ENCODE measurements at regions not wholly inside any gene's neighbourhood (a gene's known extent, or its start where the extent isn't known, plus 50 kb on each side); places are given as distances from the start of the nearest gene placed in this dataset.

- Histone ChIP-seq H3K27ac (no peak overlapping the region), H3K9me3 (no peaks in the 10 kb centered on the region), H3K4me3 (no peak overlapping the region), H3K27me3 (no peaks in the 10 kb centered on the region), H3K4me1 (no peaks in the 10 kb centered on the region), H3K36me3 (no peaks in the 10 kb centered on the region)
- WGBS, 2 donors, result 82 to 89% methylated on average over 2 of the region's 2 CpGs
- FAIRE-seq, result no peak
- no peak for DNase-seq
- no peak for TF ChIP-seq CTCF (IDR thresholded peaks at IDR 0.05)
- ATAC-seq, result no peak
- intact Hi-C loops (cut with DNase I), result no loop called here
These were observed 521.7 kb upstream of the FZD8 start for GRCh38 chr10:36163827-36164226.

GRCh38 chr10:36157486-36157885 is 515.4 kb upstream of the FZD8 start:
- FAIRE-seq, result no peak
- Histone ChIP-seq H3K4me3 (no peak overlapping the region), H3K4me1 (no peaks in the 10 kb centered on the region), H3K27ac (no peak overlapping the region), H3K36me3 (no peaks in the 10 kb centered on the region), H3K9me3 (no peaks in the 10 kb centered on the region), H3K27me3 (no peaks in the 10 kb centered on the region)
- intact Hi-C loops (cut with DNase I), result no loop called here
- 52 to 72% methylated on average over 3 of the region's 3 CpGs for WGBS, 2 donors
- no peak for ATAC-seq
- TF ChIP-seq CTCF (IDR thresholded peaks at IDR 0.05), result no peak
- DNase-seq, result no peak

- intact Hi-C loops (cut with DNase I), result no loop called here
- no peak for FAIRE-seq
These were observed 506.1 kb upstream of the FZD8 start for GRCh38 chr10:36148207-36148606.

GRCh38 chr10:36147529-36147928 is 505.4 kb upstream of the FZD8 start:
- Histone ChIP-seq H3K4me3 (no peak overlapping the region), H3K36me3 (no peaks in the 10 kb centered on the region), H3K4me1 (no peaks in the 10 kb centered on the region), H3K9me3 (no peaks in the 10 kb centered on the region), H3K27ac (no peak overlapping the region), H3K27me3 (no peaks in the 10 kb centered on the region)
- TF ChIP-seq CTCF (IDR thresholded peaks at IDR 0.05), result no peak
- DNase-seq (no peak), ATAC-seq (no peak), FAIRE-seq (no peak)
- intact Hi-C loops (cut with DNase I), result no loop called here

More at GRCh38 chr10:36148207-36148606, 506.1 kb upstream of the FZD8 start:
- no peak for ATAC-seq
- WGBS, 2 donors, result 88 to 96% methylated on average over 1 of the region's 1 CpG
- Histone ChIP-seq H3K4me1 (no peaks in the 10 kb centered on the region), H3K36me3 (no peaks in the 10 kb centered on the region), H3K4me3 (no peak overlapping the region), H3K27ac (no peak overlapping the region), H3K27me3 (no peaks in the 10 kb centered on the region), H3K9me3 (no peaks in the 10 kb centered on the region)
- no peak for TF ChIP-seq CTCF (IDR thresholded peaks at IDR 0.05)
- no peak for DNase-seq

GRCh38 chr10:36141856-36142560 is 499.9 kb upstream of the FZD8 start:
- 63 to 76% methylated on average over 7 of the region's 7 CpGs for WGBS, 2 donors
- no peak for FAIRE-seq
- no peak for TF ChIP-seq CTCF (IDR thresholded peaks at IDR 0.05)
- no peak for DNase-seq
- Histone ChIP-seq H3K4me1 (no peaks in the 10 kb centered on the region), H3K27me3 (no peaks in the 10 kb centered on the region), H3K4me3 (no peak overlapping the region), H3K27ac (no peak overlapping the region), H3K36me3 (no peaks in the 10 kb centered on the region), H3K9me3 (no peaks in the 10 kb centered on the region)
- intact Hi-C loops (cut with DNase I), result no loop called here
- ATAC-seq, result no peak
